Activated gamma-delta T cell treated with Interleukin-2 at 50 U/mL for 16 hours (primary cell): ENCODE measurements at regions not wholly inside any gene's neighbourhood (a gene's known extent, or its start where the extent isn't known, plus 50 kb on each side); places are given as distances from the start of the nearest gene placed in this dataset.

Experiments
- DNase-seq: peaks from one replicate; pipeline ENCODE4 v3.0.0-alpha.2; 2020

DNA sequence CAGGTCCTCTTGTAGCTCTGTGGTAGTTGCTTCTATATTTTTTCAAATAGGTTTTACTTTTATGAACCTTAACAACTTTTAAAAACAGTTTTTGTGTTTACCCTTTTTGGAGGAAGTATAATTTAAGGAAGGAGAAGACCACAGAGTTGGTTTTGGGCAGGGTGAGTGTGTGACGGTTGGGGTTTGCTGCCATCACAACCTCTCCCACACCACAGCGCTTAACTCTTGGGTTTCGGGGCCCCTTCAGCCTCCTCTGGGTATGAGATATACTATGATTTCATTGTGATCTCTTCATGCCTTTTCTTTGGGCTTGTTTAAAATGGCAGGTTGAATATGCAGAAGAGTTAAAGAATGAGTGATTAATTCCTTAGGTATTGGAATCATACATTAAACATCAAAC is 228.7 kb upstream of the CRY1 start:
- DNase-seq: no peak

DNA sequence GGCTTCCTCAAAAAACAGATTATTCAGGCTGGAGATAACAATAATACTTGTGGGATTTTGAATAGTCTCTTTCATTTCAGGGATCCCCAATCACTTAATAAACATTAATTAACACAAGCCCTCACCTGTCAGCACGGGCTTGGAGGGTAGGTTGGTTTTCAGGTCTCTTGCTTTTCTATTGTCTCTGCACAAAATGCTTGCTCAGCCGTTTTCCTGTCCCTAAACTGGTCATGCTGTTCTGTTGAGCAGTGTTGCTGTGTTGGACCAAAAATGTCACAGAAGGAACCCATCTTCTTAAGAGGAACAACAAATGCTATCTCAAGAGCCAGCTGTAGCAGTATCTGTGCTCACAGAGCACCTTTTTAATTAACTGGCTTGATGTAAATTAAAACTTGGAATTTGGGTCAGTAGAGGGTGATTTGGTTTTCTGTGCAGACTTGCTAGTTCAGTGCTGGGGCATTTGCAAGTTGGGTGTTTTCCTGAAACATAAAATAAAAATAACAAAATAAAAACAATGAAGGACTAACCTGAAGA is 231.8 kb upstream of the CRY1 start:
- no peak for DNase-seq

GRCh38 chr12:107326237-107326636 is 232.9 kb upstream of the CRY1 start:
- no peak for DNase-seq

DNA sequence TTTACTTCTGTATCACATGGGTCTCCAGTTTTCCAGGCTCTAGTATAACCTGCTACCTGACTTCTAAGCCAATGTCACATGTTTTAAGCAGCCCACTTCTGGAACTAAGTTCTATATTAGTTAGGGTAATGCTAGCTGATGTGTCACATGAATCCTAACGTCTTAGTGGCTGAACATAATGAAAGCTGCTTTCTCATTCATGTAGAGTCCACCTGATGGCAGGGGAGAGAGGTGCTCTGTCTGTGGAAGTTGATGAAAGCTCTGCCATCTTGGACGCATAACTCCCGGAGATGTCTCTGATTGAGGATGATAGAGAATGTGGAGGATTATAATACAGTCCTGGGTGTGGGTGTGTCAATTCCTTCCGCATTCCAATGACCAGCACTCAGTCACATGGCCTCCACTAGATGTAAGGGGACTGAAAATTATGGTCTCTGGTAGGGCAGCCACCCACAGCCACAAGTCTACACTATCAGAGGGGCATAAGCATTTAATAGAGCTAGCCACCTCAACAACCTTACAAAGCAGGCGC is 234.4 kb upstream of the CRY1 start:
- DNase-seq: no peak

- no peak for DNase-seq
These were observed 235.2 kb upstream of the CRY1 start for GRCh38 chr12:107328442-107329133.

GRCh38 chr12:107329569-107330324 is 236.4 kb upstream of the CRY1 start:
- DNase-seq: no peak

DNA sequence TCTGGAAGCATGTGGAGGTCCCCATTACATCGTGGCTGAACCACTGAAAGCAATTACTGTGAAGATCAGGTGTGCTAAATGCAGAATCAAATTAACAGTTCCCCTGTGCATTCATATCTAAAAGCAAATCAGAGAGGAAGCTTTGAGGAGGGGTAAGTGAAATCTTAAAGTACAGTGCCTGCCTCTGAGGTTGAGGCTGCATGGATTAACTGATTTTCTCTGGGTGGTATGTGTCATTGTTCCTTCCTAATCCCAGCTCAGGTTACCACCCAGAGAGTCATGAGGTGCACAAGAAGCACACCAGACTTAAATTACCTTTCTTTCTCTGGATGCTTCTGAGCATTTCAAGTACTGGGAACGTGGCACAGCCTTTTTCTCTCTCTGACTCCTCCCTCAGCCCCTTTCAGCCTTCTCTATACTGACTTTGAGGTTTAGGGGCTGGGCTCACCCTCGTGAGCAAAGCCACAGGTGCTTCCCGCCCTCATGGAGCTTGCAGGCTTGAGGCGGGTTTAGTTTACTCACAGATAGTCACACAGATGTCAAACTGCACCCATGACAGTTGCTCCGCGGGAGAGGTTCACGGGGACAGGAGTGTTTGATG is 237.6 kb upstream of the CRY1 start:
- no peak for DNase-seq

GRCh38 chr12:107331471-107331870 is 238.1 kb upstream of the CRY1 start:
- no peak for DNase-seq

GRCh38 chr12:107331912-107332311 is 238.6 kb upstream of the CRY1 start:
- no peak for DNase-seq

DNA sequence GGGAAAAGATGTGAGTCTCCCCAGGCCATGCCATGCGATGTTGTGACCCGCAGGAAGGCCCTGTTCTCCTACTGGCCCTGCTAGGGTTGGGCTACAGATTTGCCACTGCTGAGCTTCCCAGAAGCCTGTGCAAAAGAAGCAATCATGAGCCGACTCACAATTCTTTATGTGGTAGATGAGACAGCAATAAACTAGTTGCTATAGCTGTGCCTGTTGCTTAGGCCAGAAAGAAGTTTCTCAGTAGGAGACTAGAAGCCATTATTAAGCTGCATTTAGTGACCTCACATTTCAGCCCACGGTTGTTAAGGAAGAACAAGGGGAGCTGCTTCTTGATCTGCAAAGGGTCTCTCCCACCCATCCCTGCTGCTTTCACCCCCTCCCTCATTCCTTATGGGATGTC is 239.4 kb upstream of the CRY1 start:
- DNase-seq: no peak

- DNase-seq: no peak
These were observed 242.6 kb upstream of the CRY1 start for GRCh38 chr12:107335802-107336570.

GRCh38 chr12:107336695-107337094 is 243.3 kb upstream of the CRY1 start:
- DNase-seq: no peak

- no peak for DNase-seq
These were observed 244.2 kb upstream of the CRY1 start for GRCh38 chr12:107337346-107338095.

DNA sequence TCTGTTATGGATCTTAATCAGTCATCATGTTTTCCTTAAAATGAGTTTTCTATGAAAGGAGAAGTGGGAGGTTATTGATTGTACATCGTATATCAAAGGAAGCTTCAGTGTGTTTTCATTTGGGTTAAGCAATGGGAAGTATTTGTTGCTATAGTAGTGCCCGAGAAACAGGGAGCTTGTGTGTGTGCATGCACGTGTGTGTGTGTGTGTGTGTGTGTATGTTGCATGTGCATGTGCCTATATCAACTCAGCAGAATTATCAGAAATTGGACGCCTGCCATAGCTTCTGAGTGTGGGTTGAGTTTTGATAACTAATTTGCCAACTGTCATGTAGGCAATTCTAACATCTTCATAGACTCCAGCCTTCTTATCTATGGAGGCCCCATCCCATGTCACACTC is 246.1 kb upstream of the CRY1 start:
- no peak for DNase-seq

DNA sequence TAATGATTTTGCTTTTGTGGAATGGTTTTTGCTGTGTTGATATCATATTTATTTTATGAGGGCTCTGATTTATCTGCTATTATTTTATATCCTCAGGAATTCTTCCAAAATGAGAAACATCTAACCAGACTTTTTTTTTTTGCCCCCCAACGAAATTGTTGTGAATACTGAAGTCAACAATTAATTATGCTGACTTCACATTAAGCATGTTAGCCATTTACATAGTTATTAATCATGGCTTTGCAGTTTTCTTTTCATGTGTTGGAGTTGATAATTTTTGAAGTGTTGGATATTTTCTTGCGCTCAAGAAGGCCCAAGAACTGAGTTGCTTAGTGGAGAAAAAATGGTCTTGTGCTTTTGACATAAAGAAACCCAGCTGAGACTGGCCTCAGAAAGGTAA is 246.6 kb upstream of the CRY1 start:
- no peak for DNase-seq

DNA sequence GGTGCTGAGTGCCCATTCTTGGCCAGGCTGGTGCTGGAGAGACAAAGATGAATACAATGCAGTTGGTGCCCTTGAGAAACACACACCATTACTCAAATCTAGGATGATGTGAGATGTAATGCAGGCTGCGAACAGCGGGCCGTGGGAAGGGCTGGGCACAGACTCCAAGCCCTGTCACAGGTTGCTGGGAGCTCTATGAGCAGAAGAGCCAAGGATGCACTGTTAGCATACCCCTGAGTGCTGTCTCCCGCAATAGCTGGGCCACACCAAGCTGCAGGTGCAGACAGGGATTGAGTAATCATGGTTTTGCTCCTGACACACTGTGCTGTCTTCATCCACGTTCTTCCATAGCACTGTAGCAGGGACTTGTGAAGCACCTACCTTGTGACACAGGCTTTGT is 247.5 kb upstream of the CRY1 start:
- DNase-seq: no peak

GRCh38 chr12:107344035-107344808 is 250.9 kb upstream of the CRY1 start:
- DNase-seq: no peak

DNA sequence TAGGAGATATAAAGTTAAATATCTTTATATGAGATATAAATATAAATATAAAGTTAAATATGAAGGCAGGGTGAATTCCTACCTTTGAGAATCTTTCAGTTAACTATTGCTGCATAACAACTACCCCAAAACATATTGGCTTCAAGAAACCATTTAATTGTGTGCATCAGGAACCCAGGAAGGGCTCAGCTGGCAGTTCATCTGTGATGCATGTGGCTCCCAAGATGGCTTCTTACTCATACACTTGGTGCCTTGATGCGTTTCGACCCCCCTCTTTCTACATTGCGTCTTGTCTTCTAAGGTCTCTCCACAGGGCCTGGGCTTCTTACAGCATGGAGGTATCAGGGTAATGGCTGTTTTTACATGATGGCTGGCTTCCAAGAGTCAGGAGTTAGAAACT is 253.9 kb upstream of the CRY1 start:
- no peak for DNase-seq

GRCh38 chr12:107349008-107349747 is 255.8 kb upstream of the CRY1 start:
- no peak for DNase-seq

DNA sequence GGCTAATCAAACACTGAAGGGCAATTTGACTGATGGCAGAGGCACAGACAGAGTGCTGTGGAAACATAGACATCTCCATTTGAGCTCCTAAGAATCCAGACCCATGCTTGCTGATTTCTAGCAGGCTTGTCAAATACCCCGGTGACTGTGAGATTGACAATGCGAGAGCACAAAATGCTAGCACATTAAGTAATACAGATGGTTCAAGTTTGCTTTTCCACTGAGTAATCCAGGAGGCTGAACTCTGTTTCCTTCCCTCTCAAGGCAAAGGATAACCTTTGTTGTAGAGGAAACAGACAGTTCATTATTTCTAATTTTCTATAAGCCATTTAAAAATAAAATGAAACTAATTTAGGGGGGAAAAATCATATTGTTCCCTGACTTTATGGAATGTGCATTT is 256.5 kb upstream of the CRY1 start:
- DNase-seq: no peak

DNA sequence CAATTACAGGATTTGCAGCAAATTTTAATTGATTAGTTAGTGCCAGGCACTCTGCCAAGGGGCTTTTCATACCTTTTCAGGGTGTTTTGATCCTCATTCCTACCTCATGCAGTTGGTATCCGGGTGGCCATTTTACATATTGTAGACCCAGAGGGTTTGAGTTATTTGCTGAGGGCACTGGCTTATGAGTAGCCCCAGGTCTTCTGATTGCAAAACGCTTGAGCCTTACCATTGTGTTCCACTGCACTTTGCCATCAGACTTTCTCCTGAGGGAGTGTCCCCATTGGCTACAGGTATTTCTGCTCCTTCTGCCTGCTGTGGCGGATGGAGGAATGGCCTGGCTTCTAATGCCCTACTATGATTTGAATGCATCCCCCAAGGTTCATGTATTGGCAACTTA is 257.8 kb upstream of the CRY1 start:
- no peak for DNase-seq
